Activated B cell treated with CpG ODN at 0.5 μM for 24 hours (primary cell): ENCODE measurements at regions not wholly inside any gene's neighbourhood (a gene's known extent, or its start where the extent isn't known, plus 50 kb on each side); places are given as distances from the start of the nearest gene placed in this dataset.

ENCODE experiments used
- ATAC-seq: fragments of 200-7000 bp; cut with Tn5 transposase; one replicate; pipeline ENCODE4 v1.10.0; 2021; ENCODE audit warnings: low read depth, mild to moderate bottlenecking, moderate library complexity
- CTCF ChIA-PET: fragments of 350-600 bp; sonication (Branson Sonifier 250); formaldehyde crosslinking; loops from one replicate; lab custom pipeline; 2021; ENCODE audit warnings: antibody characterized with exemption; lab: Charles Lee
- POLR2A ChIA-PET: fragments of 350-600 bp; sonication (Branson Sonifier 250); formaldehyde crosslinking; loops from one replicate; lab custom pipeline; 2021; ENCODE audit warnings: antibody characterized with exemption; lab: Charles Lee
- DNase-seq: peaks from one replicate; pipeline ENCODE4 v3.0.0; 2022
- H3K27ac Mint-ChIP-seq: one replicate; pipeline ENCODE4 v1.8.0; 2020; ENCODE audit warnings: mixed read lengths
- H3K27me3 Mint-ChIP-seq: one replicate; pipeline ENCODE4 v1.8.0; 2021; ENCODE audit warnings: mixed read lengths
- H3K36me3 Mint-ChIP-seq: one replicate; pipeline ENCODE4 v1.8.0; 2021; ENCODE audit warnings: low read depth, mixed read lengths
- H3K4me1 Mint-ChIP-seq: one replicate; pipeline ENCODE4 v1.8.0; 2021; ENCODE audit warnings: mixed read lengths
- H3K4me3 Mint-ChIP-seq: one replicate; pipeline ENCODE4 v1.8.0; 2020; ENCODE audit warnings: mild to moderate bottlenecking, mixed read lengths
- H3K9me3 Mint-ChIP-seq: one replicate; pipeline ENCODE4 v1.8.0; 2020; ENCODE audit warnings: mixed read lengths
- CTCF ChIP-seq: fragments of 200-600 bp; IDR thresholded peaks from one replicate; pipeline ENCODE4 v1.8.0; 2022; ENCODE audit warnings: antibody characterized with exemption, mild to moderate bottlenecking
- intact Hi-C: fragments of 100-400 bp; cut with micrococcal nuclease; formaldehyde crosslinking; loops from one replicate; pipeline ENCODE4 v1.15.1; 2024

- intact Hi-C loops, result no loop called here
- ChIA-PET CTCF (no interaction called here), POLR2A (no interaction called here)
- no peaks in the 10 kb centered on the region for H3K36me3 Mint-ChIP-seq
- H3K4me1 Mint-ChIP-seq, result no peaks in the 10 kb centered on the region
- DNase-seq (no peak), ATAC-seq (no peak)
- peaks cover 2% of the 10 kb centered on the region for H3K9me3 Mint-ChIP-seq
- peaks cover 2% of the 10 kb centered on the region for H3K27me3 Mint-ChIP-seq
- no peak overlapping the region for H3K27ac Mint-ChIP-seq
- no peak overlapping the region for H3K4me3 Mint-ChIP-seq
- no peak for TF ChIP-seq CTCF
Observed at GRCh38 chr11:15720460-15720859, 605.7 kb downstream of the INSC start.

DNA sequence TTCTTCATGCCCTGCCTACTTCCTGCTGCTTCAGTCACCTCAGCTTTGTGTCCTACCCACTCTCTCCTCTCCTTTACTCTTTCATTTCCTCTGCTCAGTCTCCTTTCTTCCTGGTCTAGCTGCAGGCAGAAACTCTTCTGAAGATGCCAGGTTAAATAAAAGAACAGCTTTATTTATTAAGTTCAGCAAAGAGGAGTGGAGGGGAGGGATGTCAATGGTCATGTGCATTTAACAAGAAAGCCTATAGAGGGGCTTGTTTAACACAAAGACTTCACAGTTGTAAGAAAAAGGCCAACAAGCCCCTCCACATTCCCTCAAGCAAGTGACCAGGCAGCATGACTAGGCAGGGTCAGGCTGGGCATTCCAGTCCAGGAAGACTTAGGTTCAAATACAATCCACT is 609.2 kb downstream of the INSC start:
- Mint-ChIP-seq H3K27me3 (peaks cover 2% of the 10 kb centered on the region), H3K4me1 (no peaks in the 10 kb centered on the region), H3K36me3 (no peaks in the 10 kb centered on the region), H3K4me3 (no peak overlapping the region), H3K9me3 (peaks cover 2% of the 10 kb centered on the region), H3K27ac (no peak overlapping the region)
- ATAC-seq (no peak), DNase-seq (no peak)
- ChIA-PET CTCF (no interaction called here), POLR2A (no interaction called here)
- intact Hi-C loops, result no loop called here
- TF ChIP-seq CTCF, result no peak

DNA sequence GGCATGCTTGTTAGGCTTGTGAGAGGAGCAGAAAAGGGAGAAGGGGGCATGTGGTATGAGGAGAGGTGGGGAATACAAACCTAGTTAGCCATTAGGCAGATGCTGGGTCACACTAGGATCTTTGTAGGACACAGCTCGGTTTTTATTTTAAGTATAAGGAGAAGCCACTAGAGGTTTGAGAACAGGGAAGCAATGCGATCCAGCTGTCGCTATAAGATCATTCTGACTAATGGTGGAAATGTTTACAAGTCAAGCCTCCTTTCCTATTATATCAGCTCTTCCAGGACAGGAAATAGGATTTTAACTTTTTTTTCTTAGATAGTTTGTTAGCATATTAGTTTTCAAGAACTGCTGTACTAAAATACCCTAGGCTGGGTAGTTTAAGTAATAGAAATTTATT is 609.9 kb downstream of the INSC start:
- ChIA-PET POLR2A (no interaction called here), CTCF (no interaction called here)
- peaks cover 2% of the 10 kb centered on the region for H3K9me3 Mint-ChIP-seq
- H3K4me3 Mint-ChIP-seq, result no peak overlapping the region
- TF ChIP-seq CTCF, result no peak
- no peaks in the 10 kb centered on the region for H3K4me1 Mint-ChIP-seq
- peaks cover 2% of the 10 kb centered on the region for H3K27me3 Mint-ChIP-seq
- no peak overlapping the region for H3K27ac Mint-ChIP-seq
- intact Hi-C loops, result no loop called here
- DNase-seq (no peak), ATAC-seq (no peak)
- no peaks in the 10 kb centered on the region for H3K36me3 Mint-ChIP-seq

- H3K4me1 Mint-ChIP-seq, result no peaks in the 10 kb centered on the region
- DNase-seq, result no peak
- intact Hi-C loops, result no loop called here
- H3K9me3 Mint-ChIP-seq, result peaks cover 2% of the 10 kb centered on the region
- peaks cover 2% of the 10 kb centered on the region for H3K27me3 Mint-ChIP-seq
- CTCF ChIA-PET, result no interaction called here
- POLR2A ChIA-PET, result no interaction called here
- no peaks in the 10 kb centered on the region for H3K36me3 Mint-ChIP-seq
- no peak for ATAC-seq
- H3K4me3 Mint-ChIP-seq, result no peak overlapping the region
- no peak overlapping the region for H3K27ac Mint-ChIP-seq
- no peak for TF ChIP-seq CTCF
Observed at GRCh38 chr11:15725246-15725645, 610.5 kb downstream of the INSC start.

GRCh38 chr11:15726221-15726746 is 611.6 kb downstream of the INSC start:
- Mint-ChIP-seq H3K4me3 (no peak overlapping the region), H3K36me3 (no peaks in the 10 kb centered on the region), H3K27ac (no peak overlapping the region), H3K9me3 (peaks cover 2% of the 10 kb centered on the region), H3K4me1 (no peaks in the 10 kb centered on the region), H3K27me3 (peaks cover 2% of the 10 kb centered on the region)
- ChIA-PET POLR2A (no interaction called here), CTCF (no interaction called here)
- DNase-seq (no peak), ATAC-seq (no peak)
- intact Hi-C loops, result no loop called here
- no peak for TF ChIP-seq CTCF
